ENCODE measurements at regions not wholly inside any gene's neighbourhood (a gene's known extent, or its start where the extent isn't known, plus 50 kb on each side); places are given as distances from the start of the nearest gene placed in this dataset.
A peak's percentile ranks its signal among the peaks of the same experiment; 100 is the strongest.

DNA sequence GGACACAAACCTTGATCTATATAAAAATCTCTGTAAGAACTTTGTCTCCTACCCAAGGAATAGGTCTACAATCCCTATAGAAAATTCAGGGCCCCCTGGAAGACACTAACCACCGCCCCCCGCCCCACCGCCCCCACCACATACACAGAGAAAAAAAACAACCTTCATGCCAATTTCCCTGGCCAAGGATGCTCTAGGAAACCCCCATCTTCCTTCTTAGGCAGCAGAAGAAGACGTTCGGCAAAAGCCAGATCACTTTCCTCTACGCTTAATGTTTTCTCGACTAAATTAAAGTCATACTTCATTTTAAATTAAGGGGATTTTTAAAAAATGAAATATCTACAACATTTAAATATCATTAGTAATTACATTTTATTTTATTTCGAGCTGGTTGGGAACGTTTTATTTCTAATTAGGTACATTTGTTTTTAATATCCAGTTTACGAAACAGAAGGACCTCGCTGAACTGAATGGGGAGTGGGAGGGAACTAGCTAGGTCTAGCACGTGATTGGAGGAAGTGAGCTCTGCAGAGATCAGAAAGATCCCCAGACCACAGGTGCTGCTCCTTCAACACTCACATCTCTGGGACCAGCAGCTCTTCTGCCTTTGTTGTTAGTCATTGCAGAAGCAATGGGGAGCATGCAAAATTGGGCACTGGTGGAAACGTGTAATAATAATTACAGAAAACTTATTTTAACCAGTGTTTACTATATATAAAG lies 472.3 kb downstream of the MN1 start:
- DNase-seq (ENCODE audit: low read depth in 1 of 2, low spot score in 1 of 2) = peak in 1 of 2 donors; percentile 36
- Histone ChIP-seq H3K4me3 (no peak overlapping the region), H3K27me3 (peaks cover 6% of the 10 kb centered on the region)

GRCh38 chr22:27329966-27330645 lies 471.4 kb downstream of the MN1 start:
- Histone ChIP-seq H3K9me3 (ENCODE audit: low read depth) (no peaks in the 10 kb centered on the region), H3K36me3 (no peaks in the 10 kb centered on the region), H3K27me3 (peaks cover 12% of the 10 kb centered on the region), H3K4me1 (ENCODE audit: low read depth) (peaks cover 16% of the 10 kb centered on the region), H3K4me3 (no peak overlapping the region), H3K27ac (no peak overlapping the region)
- TF ChIP-seq CTCF (IDR thresholded peaks at IDR 0.05; ENCODE audit: low read depth, low read length) = no peak
- no peak for DNase-seq (ENCODE audit: low read depth in 1 of 2, low spot score in 1 of 2)

More for the DNA sequence above, 472.3 kb downstream of the MN1 start:
- H3K27ac ChIP-seq = no peak overlapping the region
- no peak for TF ChIP-seq CTCF (IDR thresholded peaks at IDR 0.05; ENCODE audit: low read depth, low read length)
- no peaks in the 10 kb centered on the region for H3K9me3 ChIP-seq (ENCODE audit: low read depth)
- H3K36me3 ChIP-seq = no peaks in the 10 kb centered on the region
- H3K4me1 ChIP-seq (ENCODE audit: low read depth) = peaks cover 16% of the 10 kb centered on the region

DNA sequence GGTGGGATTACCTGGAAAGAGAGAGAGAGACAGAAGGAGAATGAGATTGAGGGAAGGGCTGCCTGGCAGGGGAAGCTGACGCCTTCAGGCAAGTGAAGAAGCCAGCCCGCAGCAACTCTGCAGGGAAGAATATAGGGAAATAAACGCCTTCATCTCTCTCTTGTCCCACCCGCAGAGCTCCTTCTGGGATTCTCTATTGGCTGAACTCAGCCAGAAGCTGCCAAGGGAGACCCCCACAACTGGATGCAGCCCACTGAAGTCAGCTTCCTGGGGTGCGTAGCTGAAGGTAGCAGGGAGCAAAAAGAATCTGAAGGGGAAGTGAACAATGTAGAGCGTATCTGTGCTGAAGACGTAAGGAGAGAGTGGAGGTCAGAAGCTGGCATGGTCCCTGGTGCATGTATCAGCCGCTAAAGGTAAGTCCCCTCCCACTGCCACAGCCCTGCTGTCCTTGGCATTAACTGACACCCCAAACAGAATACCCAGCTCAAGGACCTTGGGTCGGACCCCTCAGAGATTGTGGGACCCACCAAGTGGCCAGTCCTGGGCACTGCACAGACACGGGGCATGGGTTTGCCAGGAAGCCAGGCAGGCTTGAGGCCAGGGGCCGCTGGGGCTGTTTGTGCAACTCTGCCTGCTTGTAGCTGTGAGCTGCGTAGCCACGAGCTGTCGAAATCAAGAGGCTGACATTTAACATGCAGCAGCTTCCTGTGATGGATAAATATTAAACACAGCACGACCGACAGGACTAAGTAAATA lies 469.9 kb downstream of the MN1 start:
- Histone ChIP-seq H3K4me1 (ENCODE audit: low read depth) (peaks cover 16% of the 10 kb centered on the region), H3K36me3 (no peaks in the 10 kb centered on the region), H3K27me3 (peaks cover 15% of the 10 kb centered on the region), H3K4me3 (no peak overlapping the region), H3K9me3 (ENCODE audit: low read depth) (no peaks in the 10 kb centered on the region), H3K27ac (no peak overlapping the region)
- peak; percentile 66 to 86 for DNase-seq (ENCODE audit: low read depth in 1 of 2, low spot score in 1 of 2)
- TF ChIP-seq CTCF (IDR thresholded peaks at IDR 0.05; ENCODE audit: low read depth, low read length) = peak; percentile 65

DNA sequence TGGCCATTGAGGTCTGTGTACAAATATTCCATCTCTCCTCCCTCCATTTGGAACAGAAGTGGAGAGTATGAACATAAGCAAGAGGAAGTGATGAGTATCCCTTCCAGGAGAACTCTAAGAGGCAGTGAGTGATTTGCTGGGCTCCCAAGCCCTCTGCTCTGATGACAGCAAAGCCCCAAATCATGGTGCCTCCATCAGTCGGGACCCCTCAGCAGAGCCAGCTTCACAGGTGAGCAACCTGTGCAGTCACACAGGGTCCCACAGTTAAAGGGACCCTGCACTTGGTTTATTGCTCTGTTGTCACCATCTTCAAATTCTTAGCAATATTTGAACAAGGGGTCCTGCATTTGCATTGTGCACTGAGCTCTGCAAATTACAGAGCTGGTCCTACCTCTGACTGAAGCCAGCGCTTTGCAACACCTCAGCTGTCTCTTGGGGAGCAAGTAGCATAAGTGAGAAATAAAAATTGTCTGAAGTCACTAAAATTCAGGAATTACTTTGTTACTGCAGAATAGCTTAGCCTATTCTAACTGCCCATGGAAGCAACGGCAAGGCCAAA lies 466.4 kb downstream of the MN1 start:
- Histone ChIP-seq H3K27ac (no peak overlapping the region), H3K9me3 (ENCODE audit: low read depth) (no peaks in the 10 kb centered on the region), H3K36me3 (no peaks in the 10 kb centered on the region), H3K27me3 (peaks cover 23% of the 10 kb centered on the region), H3K4me3 (no peak overlapping the region), H3K4me1 (ENCODE audit: low read depth) (peaks cover 9% of the 10 kb centered on the region)
- TF ChIP-seq CTCF (IDR thresholded peaks at IDR 0.05; ENCODE audit: low read depth, low read length) = no peak
- DNase-seq (ENCODE audit: low read depth in 1 of 2, low spot score in 1 of 2) = no peak

Data from cardiac muscle cell (in vitro differentiated cells and primary cell).